K562 (cell line): ENCODE measurements at regions not wholly inside any gene's neighbourhood (a gene's known extent, or its start where the extent isn't known, plus 50 kb on each side); places are given as distances from the start of the nearest gene placed in this dataset.

Experiments
- ATAC-seq: fragments of 200-7000 bp; cut with Tn5 transposase; 3 replicates; pipeline ENCODE4 v1.9.1; 2020; ENCODE audit warnings: moderate library complexity
- BruUV-seq: library from RNA; stranded (reverse); fragments of 400-500 nt; replicated peaks from 2 replicates; lab custom pipeline; 2021; lab: Mats Ljungman, UMichigan
- CTCF ChIA-PET: fragments of 300-600 bp; formaldehyde crosslinking; extraction: SDS; loops from one replicate; lab custom pipeline; 2021; ENCODE audit warnings: low intra/inter-chr PET ratio; lab: Yijun Ruan, JAX
- POLR2A ChIA-PET: fragments of 300-600, 350-650 bp; sonication (Branson Sonifier 250); formaldehyde crosslinking; extraction: SDS; loops from one replicate; lab custom pipeline; 2021; ENCODE audit warnings: antibody characterized with exemption, inconsistent platforms; lab: Yijun Ruan, JAX
- DNase-seq, 4 experiments: peaks; one replicate each; pipeline versions ENCODE4 v3.0.0 to v3.0.0-alpha.2; 2011 to 2018; ENCODE audit warnings: low spot score in 3 of 4, mixed read lengths in 3 of 4; ENCODE audit errors: extremely low read depth in 1 of 4
- FAIRE-seq: peaks from 2 replicates; lab custom pipeline; 2011; peaks lifted over from hg19 to GRCh38; lab: Jason Lieb, UNC
- H2AFZ ChIP-seq: 2 replicates; pipeline ENCODE4 v1.6.0; 2011; ENCODE audit warnings: low read depth, low read length, control low read depth, inconsistent platforms
- H3K27ac ChIP-seq: fragments of 200-600 bp; 3 replicates; pipeline ENCODE4 v1.8.0; 2011; ENCODE audit warnings: low read depth, mild to moderate bottlenecking, control low read depth, inconsistent platforms, low read length, moderate library complexity, mixed read lengths; ENCODE audit errors: extremely low read depth
- H3K27me3 ChIP-seq, 2 experiments: fragments of 300-600 bp in 1 of 2; 2 replicates in 1 of 2; 3 replicates in 1 of 2; pipeline versions ENCODE4 v1.6.0 to v1.8.0; 2011; ENCODE audit warnings: inconsistent platforms in 2 of 2, low read length in 2 of 2, mild to moderate bottlenecking in 1 of 2, mixed read lengths in 1 of 2, moderate library complexity in 1 of 2; ENCODE audit not compliant: control insufficient read depth in 2 of 2, insufficient read depth in 2 of 2
- H3K36me3 ChIP-seq: fragments of 300-600 bp; 3 replicates; pipeline ENCODE4 v1.8.0; 2011; ENCODE audit warnings: mild to moderate bottlenecking, low read length, inconsistent platforms; ENCODE audit not compliant: control insufficient read depth, insufficient read depth
- H3K4me1 ChIP-seq, 2 experiments: fragments of 200-600 bp in 1 of 2; replicated peaks in 1 of 2; 2 replicates in 1 of 2; 3 replicates in 1 of 2; pipeline versions ENCODE4 v1.5.1 to v1.8.0; 2011; ENCODE audit warnings: inconsistent platforms in 2 of 2, low read length in 2 of 2, mild to moderate bottlenecking in 1 of 2, mixed read lengths in 1 of 2, moderate library complexity in 1 of 2; ENCODE audit not compliant: control insufficient read depth in 2 of 2, insufficient read depth in 2 of 2
- H3K4me2 ChIP-seq: 2 replicates; pipeline ENCODE4 v1.6.1; 2011; ENCODE audit warnings: low read length, control low read depth, inconsistent platforms, mixed read lengths; ENCODE audit not compliant: insufficient read depth
- H3K4me3 ChIP-seq: fragments of 200-600 bp; sonication (generic), shearing (Covaris generic); 2 replicates; pipeline ENCODE4 v1.5.1; 2016; ENCODE audit warnings: control low read depth, inconsistent platforms
- H3K79me2 ChIP-seq: fragments of 200-600 bp; 3 replicates; pipeline ENCODE4 v1.8.0; 2011; ENCODE audit warnings: low read length, inconsistent platforms; ENCODE audit not compliant: control insufficient read depth, insufficient read depth
- H3K9ac ChIP-seq, 2 experiments: 2 replicates each; pipeline versions ENCODE4 v1.6.0 to v1.6.1; 2011; ENCODE audit warnings: low read depth in 2 of 2, low read length in 2 of 2, control low read depth in 1 of 2, inconsistent platforms in 1 of 2, mild to moderate bottlenecking in 1 of 2, mixed read lengths in 1 of 2; ENCODE audit not compliant: insufficient read depth in 1 of 2
- H3K9me1 ChIP-seq: one replicate; pipeline ENCODE4 v1.6.0; 2011; ENCODE audit warnings: inconsistent platforms, mild to moderate bottlenecking, low read length, moderate library complexity; ENCODE audit not compliant: control insufficient read depth, insufficient read depth
- H3K9me3 ChIP-seq: replicated peaks from 2 replicates; pipeline ENCODE4 v1.5.1; 2011; ENCODE audit warnings: low read depth, low read length, inconsistent platforms; ENCODE audit not compliant: control insufficient read depth, insufficient read depth
- H4K20me1 ChIP-seq: replicated peaks from 2 replicates; pipeline ENCODE4 v1.6.1; 2011; ENCODE audit warnings: low read length, inconsistent platforms, mixed read lengths; ENCODE audit not compliant: control insufficient read depth, insufficient read depth
- ATF1 ChIP-seq, 2 experiments: fragments of 450-650 bp in 1 of 2; IDR thresholded peaks; 2 replicates each; pipeline ENCODE4 v1.6.1; 2016; ENCODE audit warnings: missing compliant biosample characterization in 1 of 2, missing genetic modification characterization in 1 of 2
- CHCHD3 ChIP-seq: fragments of 250-450 bp; sonication (Bioruptor Pico); IDR thresholded peaks from 2 replicates; pipeline ENCODE4 v2.1.2; 2022; ENCODE audit warnings: mild to moderate bottlenecking
- CTCF ChIP-seq, 3 experiments: IDR thresholded peaks in 2 of 3; conservative IDR thresholded peaks in 1 of 3; 2 replicates each; pipeline ENCODE4 v1.5.1; 2011 to 2012; ENCODE audit warnings: low read length in 3 of 3, mild to moderate bottlenecking in 3 of 3, control low read depth in 2 of 3, improper control_type of control experiment in 1 of 3, inconsistent platforms in 1 of 3, low read depth in 1 of 3, mixed read lengths in 1 of 3, moderate library complexity in 1 of 3; ENCODE audit not compliant: insufficient read depth in 2 of 3
- CTCFL ChIP-seq: IDR thresholded peaks from 2 replicates; pipeline ENCODE4 v1.6.1; 2011; ENCODE audit warnings: borderline replicate concordance, low read depth, mild to moderate bottlenecking, moderate library complexity, low read length; ENCODE audit not compliant: insufficient read depth, poor library complexity, severe bottlenecking
- HIVEP1 ChIP-seq: fragments of 250-450 bp; sonication (Bioruptor Pico); IDR thresholded peaks from 2 replicates; pipeline ENCODE4 v1.4.0; 2020; ENCODE audit warnings: mild to moderate bottlenecking
- ILF3 ChIP-seq: fragments of 450-650 bp; IDR thresholded peaks from 2 replicates; pipeline ENCODE4 v1.6.1; 2018; ENCODE audit warnings: antibody characterized with exemption, mild to moderate bottlenecking, moderate library complexity, borderline replicate concordance
- JUNB ChIP-seq: fragments of 450-650 bp; formaldehyde crosslinking; conservative IDR thresholded peaks from 2 replicates; pipeline ENCODE4 v1.4.0; 2020; ENCODE audit warnings: mild to moderate bottlenecking
- NFE2L1 ChIP-seq: fragments of 450-650 bp; IDR thresholded peaks from 2 replicates; pipeline ENCODE4 v1.6.1; 2016; ENCODE audit warnings: missing genetic modification characterization, low read depth, mild to moderate bottlenecking, missing compliant biosample characterization, moderate library complexity, borderline replicate concordance
- NFYB ChIP-seq: IDR thresholded peaks from 2 replicates; pipeline ENCODE4 v1.6.1; 2011; ENCODE audit warnings: mild to moderate bottlenecking, moderate library complexity; ENCODE audit not compliant: insufficient read length; ENCODE audit errors: extremely low read depth
- NR4A1 ChIP-seq, 2 experiments: fragments of 250-450 bp in 1 of 2; fragments of 450-650 bp in 1 of 2; sonication (Bioruptor Pico) in 1 of 2; IDR thresholded peaks; 2 replicates each; pipeline versions ENCODE4 v1.4.0 to v1.6.1; 2016 to 2020; ENCODE audit warnings: mild to moderate bottlenecking in 2 of 2, missing compliant biosample characterization in 1 of 2, missing genetic modification characterization in 1 of 2, moderate library complexity in 1 of 2
- PCBP1 ChIP-seq: fragments of 200-400 bp; formaldehyde crosslinking; IDR thresholded peaks from 2 replicates; pipeline ENCODE4 v1.6.1; 2018; ENCODE audit warnings: mild to moderate bottlenecking, low read depth, low read length; ENCODE audit not compliant: poor library complexity, severe bottlenecking
- SETDB1 ChIP-seq: IDR thresholded peaks from one replicate; pipeline ENCODE4 v1.6.1; 2012; ENCODE audit warnings: low read length, control low read depth, inconsistent platforms
- SMAD4 ChIP-seq: fragments of 250-450 bp; sonication (Bioruptor Pico); conservative IDR thresholded peaks from 2 replicates; pipeline ENCODE4 v1.8.0; 2021; ENCODE audit warnings: inconsistent platforms, mild to moderate bottlenecking, moderate library complexity
- SNIP1 ChIP-seq: fragments of 450-650 bp; IDR thresholded peaks from 2 replicates; pipeline ENCODE4 v1.7.1; 2017; ENCODE audit warnings: low read depth, mild to moderate bottlenecking
- YY1 ChIP-seq, 3 experiments: IDR thresholded peaks; 2 replicates each; pipeline ENCODE4 v1.6.1; 2011; ENCODE audit warnings: low read length in 2 of 3, mild to moderate bottlenecking in 2 of 3, moderate library complexity in 2 of 3, borderline replicate concordance in 1 of 3, control low read depth in 1 of 3, low read depth in 1 of 3; ENCODE audit not compliant: insufficient read depth in 3 of 3, insufficient replicate concordance in 2 of 3, control insufficient read depth in 1 of 3, insufficient read length in 1 of 3; ENCODE audit errors: extremely low read depth in 1 of 3
- ZNF696 ChIP-seq: fragments of 250-450 bp; sonication (Bioruptor Pico); conservative IDR thresholded peaks from 2 replicates; pipeline ENCODE4 v1.4.0; 2020; ENCODE audit warnings: mild to moderate bottlenecking, moderate library complexity
- WGBS: fragments of 100-300 bp; shearing (Covaris generic); methylation state at CpG from one replicate; pipeline ENCODE4 v1.1.6; 2016; ENCODE audit warnings: low coverage, mixed read lengths; ENCODE audit not compliant: insufficient coverage; ENCODE audit errors: missing lambda C conversion rate; 5-methylcytosine and 5-hydroxymethylcytosine counted together
- in situ Hi-C: fragments of 300-500 bp; cut with MboI; formaldehyde crosslinking; loops from 4 replicates; pipeline ENCODE4 v1.15.0; 2018; ENCODE audit warnings: inconsistent platforms, mixed read lengths
- intact Hi-C: fragments of 100-400 bp; cut with micrococcal nuclease; formaldehyde crosslinking; loops from 2 replicates; pipeline ENCODE4 v1.14.2; 2022
- TF ChIP-seq, protein P1 (sequence below): sonication (generic); formaldehyde crosslinking; IDR thresholded peaks from 2 replicates; pipeline ENCODE4 v1.9.0; 2022; ENCODE audit warnings: mild to moderate bottlenecking, missing genetic modification reagents

- CTCF ChIA-PET, result no interaction called here
- Histone ChIP-seq H3K36me3 (no peaks in the 10 kb centered on the region), H3K9me3 (no peaks in the 10 kb centered on the region), H3K27ac (no peak overlapping the region), H3K4me2 (no peak overlapping the region), H3K9me1 (no peaks in the 10 kb centered on the region), H3K79me2 (no peaks in the 10 kb centered on the region), H3K27me3 (peaks cover 3 to 19% of the 10 kb centered on the region in 2 experiments; a peak in 2 of 5 replicates), H3K9ac (no peak overlapping the region), H4K20me1 (peaks cover 5% of the 10 kb centered on the region)
- intact Hi-C loops (no loop called here), in situ Hi-C loops (loop anchor here (25.0 kb wide), 1 partner anchor 940 kb away; no protein-coding TSS in a partner anchor)
- no peak for DNase-seq
- peak; percentile 39; the same call in 1 of the 3 replicates for ATAC-seq
- WGBS, result 0% methylated on average over 1 of the region's 1 CpG
- TF ChIP-seq PCBP1 (no peak), ZNF696 (CRISPR knock-in tag) (no peak), NFYB (no peak), SMAD4 (CRISPR knock-in tag) (no peak), SETDB1 (no peak), JUNB (CRISPR knock-in tag) (no peak), HIVEP1 (no peak), CTCFL (no peak), NFE2L1 (tag) (no peak), NR4A1 (CRISPR knock-in tag; IDR thresholded peaks at IDR 0.05) (no peak), NR4A1 (tag; IDR thresholded peaks at IDR 0.05) (no peak), ILF3 (no peak), CHCHD3 (CRISPR knock-in tag) (no peak), YY1 (IDR thresholded peaks at IDR 0.05; ENCODE audit: borderline replicate concordance in 1 of 3, control insufficient read depth in 1 of 3, extremely low read depth in 1 of 3, insufficient read depth in 3 of 3, insufficient read length in 1 of 3, insufficient replicate concordance in 2 of 3, low read depth in 1 of 3, low read length in 2 of 3) (no peak), ATF1 (CRISPR knock-in tag; IDR thresholded peaks at IDR 0.05) (no peak), ATF1 (tag; IDR thresholded peaks at IDR 0.05) (no peak), CTCF (IDR thresholded peaks at IDR 0.05 in 2 of 3, conservative IDR thresholded peaks at IDR 0.05 in 1 of 3; ENCODE audit: insufficient read depth in 2 of 3, low read depth in 1 of 3, low read length in 3 of 3) (no peak), SNIP1 (no peak)
- TF ChIP-seq, protein P1, sequence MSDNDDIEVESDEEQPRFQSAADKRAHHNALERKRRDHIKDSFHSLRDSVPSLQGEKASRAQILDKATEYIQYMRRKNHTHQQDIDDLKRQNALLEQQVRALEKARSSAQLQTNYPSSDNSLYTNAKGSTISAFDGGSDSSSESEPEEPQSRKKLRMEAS (CRISPR knock-in tag), result no peak
- TF ChIP-seq, all 486 proteins: peak for 0
- Histone ChIP-seq H3K4me1 (peaks cover 0 to 8% of the 10 kb centered on the region in 2 experiments; a peak in 1 of 5 replicates), H2AFZ (no peak overlapping the region), H3K4me3 (no peak overlapping the region)
- POLR2A ChIA-PET, result interaction anchor here (0.5 kb wide), 1 partner anchor 121 kb away, joined by 3 read pairs; no protein-coding TSS in a partner anchor
- no peak for FAIRE-seq
- no TSS peak for BruUV-seq
Observed at GRCh38 chr9:124122321-124122720, 110.8 kb downstream of the LHX2 start.
